GM23338 (cell line): ENCODE measurements at regions not wholly inside any gene's neighbourhood (a gene's known extent, or its start where the extent isn't known, plus 50 kb on each side); places are given as distances from the start of the nearest gene placed in this dataset.

ENCODE experiments used
- ATAC-seq: fragments of 200-7000 bp; cut with Tn5 transposase; 3 replicates; pipeline ENCODE4 v1.9.1; 2020
- DNase-seq: peaks from one replicate; pipeline ENCODE4 v3.0.0-alpha.2; 2015; ENCODE audit warnings: low spot score
- H2AFZ ChIP-seq: fragments of 200-600 bp; sonication (generic); 2 replicates; pipeline ENCODE4 v1.8.0; 2016; ENCODE audit warnings: antibody characterized with exemption, mild to moderate bottlenecking, moderate library complexity
- H3F3A ChIP-seq: fragments of 200-600 bp; sonication (generic); replicated peaks from 2 replicates; pipeline ENCODE4 v1.8.0; 2017; ENCODE audit warnings: antibody characterized with exemption, mixed run types, low read depth
- H3K27ac ChIP-seq: fragments of 200-600 bp; sonication (generic); 2 replicates; pipeline ENCODE4 v1.6.1; 2016; ENCODE audit warnings: low read depth
- H3K27me3 ChIP-seq: fragments of 200-600 bp; sonication (generic); 2 replicates; pipeline ENCODE4 v1.8.0; 2016; ENCODE audit warnings: mild to moderate bottlenecking, mixed run types, moderate library complexity; ENCODE audit not compliant: insufficient read depth
- H3K36me3 ChIP-seq: fragments of 200-600 bp; sonication (generic); 2 replicates; pipeline ENCODE4 v1.8.0; 2016; ENCODE audit warnings: mild to moderate bottlenecking; ENCODE audit not compliant: insufficient read depth
- H3K4me1 ChIP-seq: fragments of 200-600 bp; sonication (generic); 2 replicates; pipeline ENCODE4 v1.8.0; 2016; ENCODE audit warnings: mild to moderate bottlenecking, moderate library complexity; ENCODE audit not compliant: insufficient read depth
- H3K4me2 ChIP-seq: fragments of 200-600 bp; sonication (generic); 2 replicates; pipeline ENCODE4 v1.7.1; 2017; ENCODE audit warnings: mixed run types
- H3K4me3 ChIP-seq: fragments of 200-600 bp; sonication (generic); 2 replicates; pipeline ENCODE4 v1.6.1; 2016; ENCODE audit warnings: mixed run types
- H3K79me2 ChIP-seq: fragments of 200-600 bp; sonication (generic); replicated peaks from 2 replicates; pipeline ENCODE4 v1.8.0; 2017; ENCODE audit warnings: mild to moderate bottlenecking; ENCODE audit not compliant: insufficient read depth
- H3K9me2 ChIP-seq: fragments of 200-600 bp; sonication (generic); 2 replicates; pipeline ENCODE4 v1.8.0; 2017; ENCODE audit not compliant: insufficient read depth
- H4K20me1 ChIP-seq: fragments of 200-600 bp; sonication (generic); replicated peaks from 2 replicates; pipeline ENCODE4 v1.8.0; 2017; ENCODE audit warnings: mild to moderate bottlenecking; ENCODE audit not compliant: insufficient read depth
- H3K27ac Mint-ChIP-seq: 2 replicates; pipeline ENCODE4 v1.8.0; 2020; ENCODE audit warnings: inconsistent platforms, mild to moderate bottlenecking, moderate library complexity, mixed read lengths
- H3K27me3 Mint-ChIP-seq: 3 replicates; pipeline ENCODE4 v1.8.0; 2022; ENCODE audit warnings: low read depth, mild to moderate bottlenecking, moderate library complexity, mixed read lengths, inconsistent platforms; ENCODE audit not compliant: insufficient read depth, poor library complexity
- H3K36me3 Mint-ChIP-seq: 3 replicates; pipeline ENCODE4 v1.8.0; 2021; ENCODE audit warnings: low read depth, mild to moderate bottlenecking, inconsistent platforms, moderate library complexity, mixed read lengths
- H3K4me1 Mint-ChIP-seq: 3 replicates; pipeline ENCODE4 v1.8.0; 2020; ENCODE audit warnings: mild to moderate bottlenecking, inconsistent platforms, mixed read lengths
- H3K4me3 Mint-ChIP-seq: 3 replicates; pipeline ENCODE4 v1.8.0; 2021; ENCODE audit warnings: moderate library complexity, mild to moderate bottlenecking, inconsistent platforms, mixed read lengths
- H3K9me3 Mint-ChIP-seq: 3 replicates; pipeline ENCODE4 v1.8.0; 2020; ENCODE audit warnings: moderate library complexity, mild to moderate bottlenecking, inconsistent platforms, mixed read lengths
- CREB1 ChIP-seq: fragments of 250-450 bp; sonication (Bioruptor Pico); IDR thresholded peaks from 2 replicates; pipeline ENCODE4 v1.5.0; 2020; ENCODE audit warnings: low read depth, mild to moderate bottlenecking, moderate library complexity
- EZH2 ChIP-seq: fragments of 200-600 bp; sonication (generic); IDR thresholded peaks from one replicate; pipeline ENCODE4 v1.8.0; 2017; ENCODE audit warnings: antibody characterized with exemption, mild to moderate bottlenecking, low read depth; ENCODE audit not compliant: unreplicated experiment
- EZH2phosphoT487 ChIP-seq: fragments of 200-600 bp; sonication (generic); IDR thresholded peaks from one replicate; pipeline ENCODE4 v1.8.1; 2018; ENCODE audit warnings: antibody characterized with exemption; ENCODE audit not compliant: unreplicated experiment
- JUNB ChIP-seq: IDR thresholded peaks from one replicate; pipeline ENCODE4 v1.6.1; 2016; ENCODE audit warnings: antibody characterized with exemption; ENCODE audit not compliant: unreplicated experiment
- NANOG ChIP-seq: IDR thresholded peaks from 2 replicates; pipeline ENCODE4 v1.6.1; 2016; ENCODE audit warnings: antibody characterized with exemption, borderline replicate concordance
- STAT1 ChIP-seq: IDR thresholded peaks from one replicate; pipeline ENCODE4 v1.6.1; 2016; ENCODE audit warnings: antibody characterized with exemption; ENCODE audit not compliant: unreplicated experiment
- ZNF114 ChIP-seq: fragments of 250-450 bp; sonication (Bioruptor Pico); IDR thresholded peaks from 2 replicates; pipeline ENCODE4 v1.5.0; 2020; ENCODE audit warnings: mild to moderate bottlenecking, moderate library complexity
- ZNF331 ChIP-seq: fragments of 250-450 bp; sonication (Bioruptor Pico); IDR thresholded peaks from 2 replicates; pipeline ENCODE4 v1.5.0; 2020; ENCODE audit warnings: low read depth, mild to moderate bottlenecking, moderate library complexity
- TF ChIP-seq, protein P1 (sequence below), 2 experiments: fragments of 200-600 bp in 1 of 2; sonication (generic) in 1 of 2; conservative IDR thresholded peaks; 2 replicates each; pipeline versions ENCODE4 v1.5.1 to v1.6.1; 2016 to 2017; ENCODE audit warnings: antibody characterized with exemption in 2 of 2, low read depth in 2 of 2, mild to moderate bottlenecking in 2 of 2, moderate library complexity in 1 of 2
- TF ChIP-seq, protein P2 (sequence below): fragments of 250-450 bp; sonication (Bioruptor Pico); IDR thresholded peaks from 2 replicates; pipeline ENCODE4 v1.5.0; 2020; ENCODE audit warnings: mild to moderate bottlenecking, moderate library complexity
- TF ChIP-seq, protein P3 (sequence below): IDR thresholded peaks from one replicate; pipeline ENCODE4 v1.6.1; 2018; ENCODE audit warnings: antibody characterized with exemption; ENCODE audit not compliant: unreplicated experiment

DNA sequence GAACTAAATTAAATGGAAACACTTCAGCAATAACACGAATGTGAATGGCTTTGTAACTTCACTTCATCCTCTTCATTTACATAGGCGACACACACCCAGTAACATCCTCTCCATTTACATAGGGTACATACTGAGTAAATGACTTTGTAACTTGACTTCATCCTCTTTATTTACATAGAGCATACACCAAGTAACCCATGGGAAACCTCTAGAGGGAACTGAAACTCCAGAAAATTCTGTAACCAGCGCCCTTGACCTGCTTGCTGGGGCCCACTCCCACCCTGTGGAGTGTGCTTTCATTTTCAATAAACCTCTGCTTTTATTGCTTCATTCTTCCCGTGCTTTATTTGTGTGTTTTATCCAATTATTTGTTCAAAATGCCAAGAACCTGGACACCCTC, 81.6 kb upstream of the OPRM1 start:
- Histone ChIP-seq H3K27me3 (no peaks in the 10 kb centered on the region), H3K9me2 (peaks cover 13% of the 10 kb centered on the region), H3K4me2 (no peak overlapping the region), H2AFZ (no peak overlapping the region), H3K27ac (no peak overlapping the region), H3K4me3 (no peak overlapping the region), H3K79me2 (no peaks in the 10 kb centered on the region), H4K20me1 (no peaks in the 10 kb centered on the region), H3K4me1 (no peaks in the 10 kb centered on the region; the same call in 1 of the 2 replicates), H3K36me3 (no peaks in the 10 kb centered on the region), H3F3A (no peaks in the 10 kb centered on the region)
- Mint-ChIP-seq H3K27me3 (peaks cover 3% of the 10 kb centered on the region), H3K4me1 (peaks cover 15% of the 10 kb centered on the region), H3K27ac (no peak overlapping the region), H3K36me3 (peaks cover 17% of the 10 kb centered on the region), H3K9me3 (peaks cover 16% of the 10 kb centered on the region; the same call in 2 of the 3 replicates), H3K4me3 (no peak overlapping the region)
- no peak for DNase-seq
- TF ChIP-seq, protein P1, sequence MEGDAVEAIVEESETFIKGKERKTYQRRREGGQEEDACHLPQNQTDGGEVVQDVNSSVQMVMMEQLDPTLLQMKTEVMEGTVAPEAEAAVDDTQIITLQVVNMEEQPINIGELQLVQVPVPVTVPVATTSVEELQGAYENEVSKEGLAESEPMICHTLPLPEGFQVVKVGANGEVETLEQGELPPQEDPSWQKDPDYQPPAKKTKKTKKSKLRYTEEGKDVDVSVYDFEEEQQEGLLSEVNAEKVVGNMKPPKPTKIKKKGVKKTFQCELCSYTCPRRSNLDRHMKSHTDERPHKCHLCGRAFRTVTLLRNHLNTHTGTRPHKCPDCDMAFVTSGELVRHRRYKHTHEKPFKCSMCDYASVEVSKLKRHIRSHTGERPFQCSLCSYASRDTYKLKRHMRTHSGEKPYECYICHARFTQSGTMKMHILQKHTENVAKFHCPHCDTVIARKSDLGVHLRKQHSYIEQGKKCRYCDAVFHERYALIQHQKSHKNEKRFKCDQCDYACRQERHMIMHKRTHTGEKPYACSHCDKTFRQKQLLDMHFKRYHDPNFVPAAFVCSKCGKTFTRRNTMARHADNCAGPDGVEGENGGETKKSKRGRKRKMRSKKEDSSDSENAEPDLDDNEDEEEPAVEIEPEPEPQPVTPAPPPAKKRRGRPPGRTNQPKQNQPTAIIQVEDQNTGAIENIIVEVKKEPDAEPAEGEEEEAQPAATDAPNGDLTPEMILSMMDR (conservative IDR thresholded peaks at IDR 0.05; ENCODE audit: low read depth in 2 of 2): no peak
- TF ChIP-seq, protein P2, sequence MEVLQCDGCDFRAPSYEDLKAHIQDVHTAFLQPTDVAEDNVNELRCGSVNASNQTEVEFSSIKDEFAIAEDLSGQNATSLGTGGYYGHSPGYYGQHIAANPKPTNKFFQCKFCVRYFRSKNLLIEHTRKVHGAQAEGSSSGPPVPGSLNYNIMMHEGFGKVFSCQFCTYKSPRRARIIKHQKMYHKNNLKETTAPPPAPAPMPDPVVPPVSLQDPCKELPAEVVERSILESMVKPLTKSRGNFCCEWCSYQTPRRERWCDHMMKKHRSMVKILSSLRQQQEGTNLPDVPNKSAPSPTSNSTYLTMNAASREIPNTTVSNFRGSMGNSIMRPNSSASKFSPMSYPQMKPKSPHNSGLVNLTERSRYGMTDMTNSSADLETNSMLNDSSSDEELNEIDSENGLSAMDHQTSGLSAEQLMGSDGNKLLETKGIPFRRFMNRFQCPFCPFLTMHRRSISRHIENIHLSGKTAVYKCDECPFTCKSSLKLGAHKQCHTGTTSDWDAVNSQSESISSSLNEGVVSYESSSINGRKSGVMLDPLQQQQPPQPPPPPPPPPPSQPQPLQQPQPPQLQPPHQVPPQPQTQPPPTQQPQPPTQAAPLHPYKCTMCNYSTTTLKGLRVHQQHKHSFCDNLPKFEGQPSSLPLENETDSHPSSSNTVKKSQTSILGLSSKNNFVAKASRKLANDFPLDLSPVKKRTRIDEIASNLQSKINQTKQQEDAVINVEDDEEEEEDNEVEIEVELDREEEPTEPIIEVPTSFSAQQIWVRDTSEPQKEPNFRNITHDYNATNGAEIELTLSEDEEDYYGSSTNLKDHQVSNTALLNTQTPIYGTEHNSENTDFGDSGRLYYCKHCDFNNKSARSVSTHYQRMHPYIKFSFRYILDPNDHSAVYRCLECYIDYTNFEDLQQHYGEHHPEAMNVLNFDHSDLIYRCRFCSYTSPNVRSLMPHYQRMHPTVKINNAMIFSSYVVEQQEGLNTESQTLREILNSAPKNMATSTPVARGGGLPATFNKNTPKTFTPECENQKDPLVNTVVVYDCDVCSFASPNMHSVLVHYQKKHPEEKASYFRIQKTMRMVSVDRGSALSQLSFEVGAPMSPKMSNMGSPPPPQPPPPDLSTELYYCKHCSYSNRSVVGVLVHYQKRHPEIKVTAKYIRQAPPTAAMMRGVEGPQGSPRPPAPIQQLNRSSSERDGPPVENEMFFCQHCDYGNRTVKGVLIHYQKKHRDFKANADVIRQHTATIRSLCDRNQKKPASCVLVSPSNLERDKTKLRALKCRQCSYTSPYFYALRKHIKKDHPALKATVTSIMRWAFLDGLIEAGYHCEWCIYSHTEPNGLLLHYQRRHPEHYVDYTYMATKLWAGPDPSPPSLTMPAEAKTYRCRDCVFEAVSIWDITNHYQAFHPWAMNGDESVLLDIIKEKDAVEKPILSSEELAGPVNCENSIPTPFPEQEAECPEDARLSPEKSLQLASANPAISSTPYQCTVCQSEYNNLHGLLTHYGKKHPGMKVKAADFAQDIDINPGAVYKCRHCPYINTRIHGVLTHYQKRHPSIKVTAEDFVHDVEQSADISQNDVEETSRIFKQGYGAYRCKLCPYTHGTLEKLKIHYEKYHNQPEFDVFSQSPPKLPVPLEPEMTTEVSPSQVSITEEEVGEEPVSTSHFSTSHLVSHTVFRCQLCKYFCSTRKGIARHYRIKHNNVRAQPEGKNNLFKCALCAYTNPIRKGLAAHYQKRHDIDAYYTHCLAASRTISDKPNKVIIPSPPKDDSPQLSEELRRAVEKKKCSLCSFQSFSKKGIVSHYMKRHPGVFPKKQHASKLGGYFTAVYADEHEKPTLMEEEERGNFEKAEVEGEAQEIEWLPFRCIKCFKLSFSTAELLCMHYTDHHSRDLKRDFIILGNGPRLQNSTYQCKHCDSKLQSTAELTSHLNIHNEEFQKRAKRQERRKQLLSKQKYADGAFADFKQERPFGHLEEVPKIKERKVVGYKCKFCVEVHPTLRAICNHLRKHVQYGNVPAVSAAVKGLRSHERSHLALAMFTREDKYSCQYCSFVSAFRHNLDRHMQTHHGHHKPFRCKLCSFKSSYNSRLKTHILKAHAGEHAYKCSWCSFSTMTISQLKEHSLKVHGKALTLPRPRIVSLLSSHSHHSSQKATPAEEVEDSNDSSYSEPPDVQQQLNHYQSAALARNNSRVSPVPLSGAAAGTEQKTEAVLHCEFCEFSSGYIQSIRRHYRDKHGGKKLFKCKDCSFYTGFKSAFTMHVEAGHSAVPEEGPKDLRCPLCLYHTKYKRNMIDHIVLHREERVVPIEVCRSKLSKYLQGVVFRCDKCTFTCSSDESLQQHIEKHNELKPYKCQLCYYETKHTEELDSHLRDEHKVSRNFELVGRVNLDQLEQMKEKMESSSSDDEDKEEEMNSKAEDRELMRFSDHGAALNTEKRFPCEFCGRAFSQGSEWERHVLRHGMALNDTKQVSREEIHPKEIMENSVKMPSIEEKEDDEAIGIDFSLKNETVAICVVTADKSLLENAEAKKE: no peak
- TF ChIP-seq JUNB: no peak
- no peak for TF ChIP-seq EZH2phosphoT487
- TF ChIP-seq ZNF114 (CRISPR knock-in tag): no peak
- no peak for TF ChIP-seq NANOG
- TF ChIP-seq, protein P3, sequence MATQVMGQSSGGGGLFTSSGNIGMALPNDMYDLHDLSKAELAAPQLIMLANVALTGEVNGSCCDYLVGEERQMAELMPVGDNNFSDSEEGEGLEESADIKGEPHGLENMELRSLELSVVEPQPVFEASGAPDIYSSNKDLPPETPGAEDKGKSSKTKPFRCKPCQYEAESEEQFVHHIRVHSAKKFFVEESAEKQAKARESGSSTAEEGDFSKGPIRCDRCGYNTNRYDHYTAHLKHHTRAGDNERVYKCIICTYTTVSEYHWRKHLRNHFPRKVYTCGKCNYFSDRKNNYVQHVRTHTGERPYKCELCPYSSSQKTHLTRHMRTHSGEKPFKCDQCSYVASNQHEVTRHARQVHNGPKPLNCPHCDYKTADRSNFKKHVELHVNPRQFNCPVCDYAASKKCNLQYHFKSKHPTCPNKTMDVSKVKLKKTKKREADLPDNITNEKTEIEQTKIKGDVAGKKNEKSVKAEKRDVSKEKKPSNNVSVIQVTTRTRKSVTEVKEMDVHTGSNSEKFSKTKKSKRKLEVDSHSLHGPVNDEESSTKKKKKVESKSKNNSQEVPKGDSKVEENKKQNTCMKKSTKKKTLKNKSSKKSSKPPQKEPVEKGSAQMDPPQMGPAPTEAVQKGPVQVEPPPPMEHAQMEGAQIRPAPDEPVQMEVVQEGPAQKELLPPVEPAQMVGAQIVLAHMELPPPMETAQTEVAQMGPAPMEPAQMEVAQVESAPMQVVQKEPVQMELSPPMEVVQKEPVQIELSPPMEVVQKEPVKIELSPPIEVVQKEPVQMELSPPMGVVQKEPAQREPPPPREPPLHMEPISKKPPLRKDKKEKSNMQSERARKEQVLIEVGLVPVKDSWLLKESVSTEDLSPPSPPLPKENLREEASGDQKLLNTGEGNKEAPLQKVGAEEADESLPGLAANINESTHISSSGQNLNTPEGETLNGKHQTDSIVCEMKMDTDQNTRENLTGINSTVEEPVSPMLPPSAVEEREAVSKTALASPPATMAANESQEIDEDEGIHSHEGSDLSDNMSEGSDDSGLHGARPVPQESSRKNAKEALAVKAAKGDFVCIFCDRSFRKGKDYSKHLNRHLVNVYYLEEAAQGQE: no peak
- no peak for TF ChIP-seq STAT1
- TF ChIP-seq ZNF331 (CRISPR knock-in tag): no peak
- TF ChIP-seq EZH2: no peak
- TF ChIP-seq CREB1 (CRISPR knock-in tag): no peak
- ATAC-seq: no peak
